HG02840 (cell line): ENCODE measurements at regions not wholly inside any gene's neighbourhood (a gene's known extent, or its start where the extent isn't known, plus 50 kb on each side); places are given as distances from the start of the nearest gene placed in this dataset.
"Not testable (repeated sequence)": the region's sequence is repeated elsewhere in the genome, so short reads cannot be mapped to it uniquely, and the experiment has no call there.

Source experiments
- ATAC-seq: cut with Tn5 transposase; IDR thresholded peaks from one replicate; pipeline ENCODE4 v1.9.1; 2021; ENCODE audit warnings: mild to moderate bottlenecking, moderate library complexity, moderate number of reproducible peaks; ENCODE audit not compliant: unreplicated experiment, low FRiP score

- ATAC-seq = no peak
These were observed 151.7 kb upstream of the ELL2 start for GRCh38 chr5:96113170-96113939.

- ATAC-seq = no peak
These were observed 151.1 kb upstream of the ELL2 start for GRCh38 chr5:96112703-96113102.

- ATAC-seq = no peak
These were observed 150.5 kb upstream of the ELL2 start for GRCh38 chr5:96112123-96112670.

- ATAC-seq = no peak
These were observed 149.6 kb upstream of the ELL2 start for GRCh38 chr5:96111080-96111756.

GRCh38 chr5:96110300-96110699 lies 148.6 kb upstream of the ELL2 start:
- ATAC-seq = no peak

GRCh38 chr5:96108629-96109028 lies 147.0 kb upstream of the ELL2 start:
- ATAC-seq = not testable (repeated sequence)

GRCh38 chr5:96103829-96104228 lies 142.2 kb upstream of the ELL2 start:
- ATAC-seq = not testable (repeated sequence)

- no peak for ATAC-seq
These were observed 139.9 kb upstream of the ELL2 start for GRCh38 chr5:96101358-96102089.

- not testable (repeated sequence) for ATAC-seq
These were observed 135.8 kb upstream of the ELL2 start for GRCh38 chr5:96097488-96097887.

GRCh38 chr5:96096724-96097123 lies 135.1 kb upstream of the ELL2 start:
- no peak for ATAC-seq

GRCh38 chr5:96094904-96095303 lies 133.3 kb upstream of the ELL2 start:
- ATAC-seq = no peak

- ATAC-seq = no peak
These were observed 132.3 kb upstream of the ELL2 start for GRCh38 chr5:96093890-96094381.

GRCh38 chr5:96093340-96093739 lies 131.7 kb upstream of the ELL2 start:
- ATAC-seq = no peak

- ATAC-seq = no peak
These were observed 130.2 kb upstream of the ELL2 start for GRCh38 chr5:96091874-96092273.

GRCh38 chr5:96090215-96090614 lies 128.6 kb upstream of the ELL2 start:
- ATAC-seq = no peak

GRCh38 chr5:96088706-96089498 lies 127.3 kb upstream of the ELL2 start:
- no peak for ATAC-seq

GRCh38 chr5:96087939-96088338 lies 126.3 kb upstream of the ELL2 start:
- no peak for ATAC-seq

GRCh38 chr5:96084874-96085506 lies 123.3 kb upstream of the ELL2 start:
- no peak for ATAC-seq

GRCh38 chr5:96083361-96083881 lies 121.8 kb upstream of the ELL2 start:
- no peak for ATAC-seq
